HEK293 (cell line): ENCODE measurements at regions not wholly inside any gene's neighbourhood (a gene's known extent, or its start where the extent isn't known, plus 50 kb on each side); places are given as distances from the start of the nearest gene placed in this dataset.

Source experiments
- OVOL3 ChIP-seq: fragments of 450-650 bp; formaldehyde crosslinking; IDR thresholded peaks from 2 replicates; pipeline ENCODE4 v1.5.1; 2016; ENCODE audit warnings: missing biosample characterization, missing genetic modification characterization
- REST ChIP-seq: fragments of 450-650 bp; formaldehyde crosslinking; IDR thresholded peaks from 2 replicates; pipeline ENCODE4 v1.5.1; 2016; ENCODE audit warnings: missing biosample characterization, missing genetic modification characterization
- YY1 ChIP-seq: fragments of 450-650 bp; formaldehyde crosslinking; IDR thresholded peaks from 2 replicates; pipeline ENCODE4 v1.5.1; 2018; ENCODE audit warnings: missing biosample characterization, missing genetic modification characterization
- ZBTB11 ChIP-seq: fragments of 450-650 bp; formaldehyde crosslinking; conservative IDR thresholded peaks from 2 replicates; pipeline ENCODE4 v1.5.1; 2016; ENCODE audit warnings: low read depth, missing biosample characterization, missing genetic modification characterization
- ZBTB17 ChIP-seq: fragments of 450-650 bp; formaldehyde crosslinking; IDR thresholded peaks from 2 replicates; pipeline ENCODE4 v1.5.1; 2016; ENCODE audit warnings: missing biosample characterization, missing genetic modification characterization
- ZEB2 ChIP-seq: fragments of 450-650 bp; formaldehyde crosslinking; IDR thresholded peaks from 2 replicates; pipeline ENCODE4 v1.5.1; 2016; ENCODE audit warnings: missing biosample characterization, missing genetic modification characterization
- ZNF133 ChIP-seq: fragments of 450-650 bp; formaldehyde crosslinking; IDR thresholded peaks from 2 replicates; pipeline ENCODE4 v1.5.1; 2016; ENCODE audit warnings: missing biosample characterization, missing genetic modification characterization
- ZNF404 ChIP-seq: fragments of 450-650 bp; formaldehyde crosslinking; IDR thresholded peaks from 2 replicates; pipeline ENCODE4 v1.5.1; 2017; ENCODE audit warnings: missing biosample characterization, missing genetic modification characterization
- ZNF501 ChIP-seq: fragments of 450-650 bp; formaldehyde crosslinking; IDR thresholded peaks from 2 replicates; pipeline ENCODE4 v1.5.1; 2016; ENCODE audit warnings: missing biosample characterization, missing genetic modification characterization
- ZNF571 ChIP-seq: fragments of 450-650 bp; formaldehyde crosslinking; IDR thresholded peaks from 2 replicates; pipeline ENCODE4 v1.5.0; 2017; ENCODE audit warnings: missing biosample characterization, missing genetic modification characterization
- ZNF776 ChIP-seq: fragments of 450-650 bp; formaldehyde crosslinking; IDR thresholded peaks from 2 replicates; pipeline ENCODE4 v1.5.0; 2017; ENCODE audit warnings: missing biosample characterization, missing genetic modification characterization, borderline replicate concordance
- TF ChIP-seq, protein P1 (sequence below): fragments of 450-650 bp; formaldehyde crosslinking; IDR thresholded peaks from 2 replicates; pipeline ENCODE4 v1.5.1; 2016; ENCODE audit warnings: missing biosample characterization, missing genetic modification characterization

- TF ChIP-seq REST (no peak), ZNF776 (tag by site-specific recombination) (no peak), ZNF501 (tag by site-specific recombination) (no peak), YY1 (no peak), OVOL3 (tag by site-specific recombination) (no peak), ZBTB17 (tag by site-specific recombination) (no peak), ZNF404 (tag by site-specific recombination) (no peak), ZNF571 (no peak), ZBTB11 (tag by site-specific recombination) (no peak), ZEB2 (tag by site-specific recombination) (no peak), ZNF133 (no peak)
- TF ChIP-seq, protein P1, sequence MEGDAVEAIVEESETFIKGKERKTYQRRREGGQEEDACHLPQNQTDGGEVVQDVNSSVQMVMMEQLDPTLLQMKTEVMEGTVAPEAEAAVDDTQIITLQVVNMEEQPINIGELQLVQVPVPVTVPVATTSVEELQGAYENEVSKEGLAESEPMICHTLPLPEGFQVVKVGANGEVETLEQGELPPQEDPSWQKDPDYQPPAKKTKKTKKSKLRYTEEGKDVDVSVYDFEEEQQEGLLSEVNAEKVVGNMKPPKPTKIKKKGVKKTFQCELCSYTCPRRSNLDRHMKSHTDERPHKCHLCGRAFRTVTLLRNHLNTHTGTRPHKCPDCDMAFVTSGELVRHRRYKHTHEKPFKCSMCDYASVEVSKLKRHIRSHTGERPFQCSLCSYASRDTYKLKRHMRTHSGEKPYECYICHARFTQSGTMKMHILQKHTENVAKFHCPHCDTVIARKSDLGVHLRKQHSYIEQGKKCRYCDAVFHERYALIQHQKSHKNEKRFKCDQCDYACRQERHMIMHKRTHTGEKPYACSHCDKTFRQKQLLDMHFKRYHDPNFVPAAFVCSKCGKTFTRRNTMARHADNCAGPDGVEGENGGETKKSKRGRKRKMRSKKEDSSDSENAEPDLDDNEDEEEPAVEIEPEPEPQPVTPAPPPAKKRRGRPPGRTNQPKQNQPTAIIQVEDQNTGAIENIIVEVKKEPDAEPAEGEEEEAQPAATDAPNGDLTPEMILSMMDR (tag by site-specific recombination) = no peak
These were observed 168.5 kb downstream of the SMIM20 start for GRCh38 chr4:26082565-26082964.
